OCI-M2 (cell line): ENCODE measurements at regions not wholly inside any gene's neighbourhood (a gene's known extent, or its start where the extent isn't known, plus 50 kb on each side); places are given as distances from the start of the nearest gene placed in this dataset.
"Not testable (repeated sequence)": the region's sequence is repeated elsewhere in the genome, so short reads cannot be mapped to it uniquely, and the experiment has no call there.

ENCODE experiments used
- DNase-seq: peaks from one replicate; lab custom pipeline; 2025; ENCODE audit not compliant: unreplicated experiment; lab: John Stamatoyannopoulos, UW

DNA sequence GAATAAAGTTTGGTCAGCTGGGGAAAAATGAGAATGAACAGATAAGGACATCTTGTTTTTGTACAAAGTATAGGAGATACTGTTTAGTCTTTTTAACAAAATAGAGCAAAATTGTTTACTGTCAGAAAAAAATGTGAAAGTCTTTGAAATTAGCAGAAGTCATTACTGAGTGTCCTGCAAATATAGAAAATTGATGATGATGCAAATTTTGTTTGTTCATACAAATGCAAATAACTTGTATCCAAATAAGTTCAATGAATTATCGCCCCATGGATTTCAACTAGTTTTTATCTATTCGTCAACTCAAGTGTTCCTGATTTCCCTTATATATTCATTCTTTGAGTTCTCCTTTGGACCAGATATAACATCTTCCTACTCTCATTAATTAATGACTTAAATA lies 378.0 kb upstream of the SGO1 start:
- no peak for DNase-seq

DNA sequence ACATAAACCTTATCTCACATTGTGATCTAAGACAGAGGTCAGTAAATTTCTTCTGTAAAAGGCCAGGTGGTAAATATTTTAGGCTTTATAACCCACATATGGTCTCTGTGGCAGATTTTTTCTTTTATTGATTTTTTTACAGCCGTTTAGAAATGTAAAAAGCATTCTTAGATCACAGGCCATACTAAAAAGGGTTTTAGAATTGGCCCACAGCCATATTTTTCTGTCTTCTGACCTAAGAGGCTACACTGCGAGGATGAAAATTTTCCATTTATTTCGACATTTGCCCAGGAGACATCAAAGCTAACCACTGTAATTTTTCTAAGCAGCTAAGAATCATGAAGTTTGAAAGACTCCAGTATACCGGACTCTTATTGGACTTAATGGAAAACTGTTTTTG lies 377.2 kb upstream of the SGO1 start:
- DNase-seq = no peak

DNA sequence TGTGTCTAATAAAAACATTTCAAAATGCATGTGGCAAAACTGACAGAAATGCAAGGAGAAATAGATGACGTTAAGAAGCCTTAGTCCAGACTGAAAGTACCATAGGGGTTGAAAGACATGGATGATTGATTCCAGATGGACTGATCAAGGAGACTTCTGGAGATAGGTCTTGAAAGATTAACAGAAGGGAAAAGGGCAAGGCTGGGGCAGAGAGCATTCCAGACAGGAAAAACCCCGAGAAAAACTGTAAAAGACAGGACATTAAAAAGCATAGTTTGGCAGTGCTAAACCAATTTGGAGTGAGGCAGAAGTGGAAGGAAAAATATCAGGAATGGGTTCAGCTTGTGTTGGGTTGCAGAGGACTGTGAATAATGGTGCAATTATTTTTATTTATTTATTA lies 375.2 kb upstream of the SGO1 start:
- DNase-seq = no peak

DNA sequence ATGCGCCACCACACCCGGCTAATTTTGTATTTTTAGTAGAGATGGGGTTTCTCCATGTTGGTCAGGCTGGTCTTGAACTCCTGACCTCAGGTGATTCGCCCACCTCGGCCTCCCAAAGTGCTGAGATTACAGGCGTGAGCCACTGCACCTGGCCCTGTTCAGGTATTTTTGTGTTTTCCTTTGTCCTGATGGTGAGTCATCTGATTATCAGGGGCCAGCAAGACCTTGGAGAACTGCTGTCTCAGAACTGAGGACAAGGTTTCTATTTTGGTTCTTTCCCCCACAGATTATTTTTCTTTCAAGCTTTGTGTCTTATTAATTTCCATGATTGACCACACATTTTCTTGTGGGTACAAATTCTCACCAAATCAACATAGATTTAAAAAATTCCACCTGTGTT lies 374.4 kb upstream of the SGO1 start:
- not testable (repeated sequence) for DNase-seq

DNA sequence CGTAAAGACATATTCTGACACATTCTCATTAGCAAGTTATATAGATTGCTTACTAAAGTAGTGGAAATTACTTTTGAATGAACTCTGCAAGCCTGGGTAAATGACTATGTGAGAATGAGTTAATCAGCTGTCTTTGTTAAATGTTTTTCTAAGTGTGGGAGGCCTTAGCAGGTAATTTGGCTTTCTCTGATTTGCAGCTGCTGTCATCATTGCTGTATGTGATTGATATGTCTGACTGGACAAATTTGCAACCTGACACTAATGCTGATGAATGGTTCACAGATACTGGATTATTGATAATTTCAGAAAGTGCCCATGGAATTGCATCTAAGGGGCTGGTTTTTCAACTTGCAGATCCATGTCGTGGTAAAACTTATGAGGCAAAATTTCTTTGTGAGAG lies 372.2 kb upstream of the SGO1 start:
- DNase-seq = no peak

DNA sequence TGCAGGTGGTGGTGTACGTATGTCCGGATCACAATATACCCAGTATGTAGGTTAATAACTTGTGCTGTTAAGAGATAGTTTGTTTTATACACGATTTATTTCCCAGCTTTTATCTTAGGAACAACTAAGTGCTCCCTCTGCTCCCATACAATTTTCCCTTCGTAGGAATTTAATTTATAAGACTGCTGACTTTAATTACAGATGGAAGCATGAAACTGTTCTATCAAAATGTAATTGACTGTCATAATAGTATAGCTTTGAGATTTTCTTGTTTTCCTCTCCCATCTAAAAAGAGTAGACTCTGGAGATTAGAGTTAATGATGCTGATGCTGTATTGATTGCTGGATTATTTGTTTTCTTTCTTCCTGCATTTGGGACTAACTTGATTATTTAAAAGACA lies 370.7 kb upstream of the SGO1 start:
- DNase-seq = no peak

DNA sequence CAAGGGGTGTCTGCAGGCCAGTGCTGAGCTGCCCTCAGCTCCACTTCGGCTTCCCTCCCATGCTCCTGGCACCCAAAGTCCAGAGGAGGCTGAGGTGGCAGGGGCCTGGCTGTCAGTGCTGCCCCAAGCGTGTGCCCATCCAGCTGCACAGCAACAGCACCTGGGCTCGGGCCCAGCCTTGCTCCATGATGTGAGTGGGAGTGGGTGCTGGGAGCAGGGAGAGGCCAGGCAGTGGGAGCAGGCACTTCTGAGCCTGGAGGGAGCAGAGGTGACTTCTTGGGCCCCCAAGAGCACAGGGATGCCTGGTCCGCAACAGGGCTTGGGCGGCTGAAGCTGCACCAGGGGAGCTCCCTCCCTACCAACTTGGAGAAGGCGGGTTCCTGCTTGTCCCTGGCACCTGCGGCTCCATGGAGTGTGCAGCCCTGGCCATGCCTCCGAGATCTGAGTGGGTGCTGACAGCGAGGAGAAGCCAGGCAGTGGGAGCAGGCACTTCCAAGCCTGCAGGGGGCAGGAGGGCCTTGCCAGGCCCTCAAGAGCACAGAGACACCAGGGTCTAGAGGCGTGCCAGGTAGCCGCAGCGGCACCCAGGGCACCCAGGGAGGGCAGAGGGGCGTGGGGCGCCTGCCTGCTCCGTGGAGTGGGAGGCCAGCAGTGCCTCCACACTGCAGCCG lies 366.7 kb upstream of the SGO1 start:
- no peak for DNase-seq

DNA sequence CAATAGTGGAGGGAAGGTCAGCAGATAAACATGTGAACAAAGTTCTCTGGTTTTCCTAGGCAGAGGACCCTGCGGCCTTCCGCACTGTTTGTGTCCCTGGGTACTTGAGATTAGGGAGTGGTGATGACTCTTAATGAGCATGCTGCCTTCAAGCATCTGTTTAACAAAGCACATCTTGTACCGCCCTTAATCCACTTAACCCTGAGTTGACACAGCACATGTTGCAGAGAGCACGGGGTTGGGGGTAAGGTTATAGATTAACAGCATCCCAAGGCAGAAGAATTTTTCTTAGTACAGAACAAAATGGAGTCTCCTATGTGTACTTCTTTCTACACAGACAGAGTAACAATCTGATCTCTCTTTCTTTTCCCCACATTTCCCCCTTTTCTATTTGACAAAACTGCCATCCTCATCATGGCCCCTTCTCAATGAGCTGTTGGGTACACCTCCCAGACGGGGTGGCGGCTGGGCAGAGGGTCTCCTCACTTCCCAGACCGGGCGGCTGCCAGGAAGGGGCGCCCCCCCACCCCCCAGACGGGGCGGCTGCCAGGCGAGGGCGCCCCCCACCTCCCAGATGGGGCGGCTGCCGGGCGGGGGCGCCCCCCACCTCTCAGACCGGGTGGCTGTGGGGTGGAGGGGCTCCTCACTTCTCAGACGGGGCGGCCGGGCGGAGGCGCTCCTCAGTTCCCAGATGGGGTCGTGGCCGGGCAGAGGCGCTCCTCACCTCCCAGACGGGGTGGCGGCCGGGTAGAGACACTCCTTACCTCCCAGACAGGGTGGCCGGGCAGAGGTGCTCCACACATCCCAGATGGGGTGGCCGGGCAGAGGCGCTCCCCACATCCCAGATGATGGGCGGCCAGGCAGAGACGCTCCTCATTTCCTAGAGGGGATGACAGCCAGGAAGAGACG lies 361.6 kb upstream of the SGO1 start:
- DNase-seq = not testable (repeated sequence)

DNA sequence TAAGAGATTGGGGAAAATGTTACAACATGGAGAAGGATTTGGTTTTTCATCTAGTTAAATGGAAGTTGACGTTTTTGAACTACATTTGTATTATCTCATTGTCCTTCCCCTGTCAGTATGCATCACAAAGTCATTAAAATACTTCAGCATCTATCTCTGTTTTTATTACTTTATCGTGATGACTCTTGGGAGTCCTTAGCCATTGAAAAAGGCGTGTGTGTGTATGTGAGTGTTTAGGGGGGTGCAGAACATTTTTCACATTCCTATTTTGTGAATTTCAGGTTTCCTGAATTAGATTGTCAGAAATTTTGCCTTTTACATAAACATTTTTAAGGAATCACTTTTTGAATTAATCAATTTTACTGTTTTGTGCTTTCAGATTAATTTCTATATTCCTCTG lies 360.6 kb upstream of the SGO1 start:
- DNase-seq = no peak

DNA sequence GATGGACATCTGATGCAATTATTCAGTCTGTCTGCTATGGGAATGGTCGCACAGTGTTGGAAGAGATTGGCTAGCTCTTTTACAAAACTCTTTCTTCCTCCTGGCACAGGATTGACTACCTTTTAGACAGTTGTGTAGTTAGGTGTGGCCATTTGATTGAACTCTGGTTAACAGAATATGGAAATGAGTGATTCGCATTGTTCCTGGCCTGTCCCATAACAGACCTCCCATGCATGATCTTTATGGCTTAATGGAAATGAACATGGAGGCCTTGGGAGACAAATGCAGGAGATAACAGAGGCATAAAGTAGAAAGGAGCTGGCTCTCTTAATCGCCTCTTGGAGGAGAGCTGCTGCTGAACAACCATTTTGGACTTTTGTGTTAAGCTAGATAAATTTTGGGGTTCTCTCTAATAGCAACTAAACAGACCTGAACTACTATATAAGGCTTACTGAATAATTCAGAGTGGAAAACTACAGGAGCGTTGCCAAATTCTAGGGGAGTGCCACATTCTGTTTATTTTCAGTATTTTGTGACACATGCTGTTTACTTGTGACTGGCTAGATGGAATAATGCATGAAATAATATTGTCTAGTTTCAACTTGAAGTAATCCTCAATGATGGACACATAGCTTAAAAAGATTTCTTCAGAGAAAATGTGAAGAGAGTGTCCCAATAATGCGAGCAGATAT lies 357.7 kb upstream of the SGO1 start:
- DNase-seq = no peak

DNA sequence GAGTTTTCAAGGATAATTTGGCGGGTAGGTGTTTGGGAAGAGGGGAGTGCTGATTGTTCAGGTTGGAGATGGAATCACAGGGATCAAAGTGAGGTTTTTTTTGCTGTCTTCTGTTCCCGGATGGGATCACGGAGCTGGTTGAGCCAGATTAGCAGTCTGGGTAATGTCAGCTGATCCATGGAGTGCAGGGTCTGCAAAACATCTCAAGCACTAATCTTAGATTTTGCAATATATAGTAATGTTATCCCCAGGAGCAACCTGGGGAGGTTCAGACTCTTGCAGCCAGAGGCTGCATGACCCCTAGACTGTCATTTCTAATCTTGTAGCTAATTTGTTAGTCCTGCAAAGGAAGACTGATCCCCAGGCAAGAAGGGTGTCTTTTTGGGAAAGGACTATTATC lies 354.1 kb upstream of the SGO1 start:
- DNase-seq = no peak

DNA sequence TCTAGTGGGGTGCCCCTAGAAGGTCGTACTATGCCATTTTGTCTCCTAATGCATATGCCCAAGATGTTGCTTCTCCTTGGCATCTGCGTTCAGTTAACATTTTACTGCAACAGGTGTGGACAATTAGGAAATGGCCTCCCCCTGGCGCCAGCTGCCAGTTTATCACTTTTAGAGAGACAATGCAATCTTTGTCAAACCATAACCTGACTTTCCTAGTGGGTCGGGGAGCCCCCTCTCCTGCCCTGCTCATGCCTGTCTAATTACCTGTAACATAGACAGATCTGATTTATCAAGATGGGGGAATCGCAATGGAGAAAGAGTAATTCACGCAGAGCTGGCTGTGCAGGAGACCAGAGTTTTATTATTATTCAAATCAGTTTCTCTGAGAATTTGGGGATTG lies 353.7 kb upstream of the SGO1 start:
- no peak for DNase-seq

DNA sequence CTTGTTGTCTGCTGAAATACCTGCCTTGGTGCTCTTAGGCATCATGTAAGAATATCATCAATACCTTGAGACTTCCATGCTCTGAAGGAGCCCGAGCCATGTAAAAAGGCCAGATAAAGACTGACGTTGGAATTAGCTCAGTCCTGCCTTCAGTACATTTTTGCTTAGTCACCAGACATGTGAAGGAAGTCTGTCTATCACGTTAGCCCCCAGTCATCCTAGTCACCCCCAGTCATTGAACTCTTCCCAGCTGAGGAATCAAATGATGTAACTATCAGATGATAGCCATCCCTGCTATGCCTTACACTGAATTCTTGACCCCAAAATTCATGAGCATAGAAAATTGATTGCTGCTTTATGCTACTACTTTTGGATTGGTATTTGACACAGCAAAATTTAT lies 351.2 kb upstream of the SGO1 start:
- no peak for DNase-seq

DNA sequence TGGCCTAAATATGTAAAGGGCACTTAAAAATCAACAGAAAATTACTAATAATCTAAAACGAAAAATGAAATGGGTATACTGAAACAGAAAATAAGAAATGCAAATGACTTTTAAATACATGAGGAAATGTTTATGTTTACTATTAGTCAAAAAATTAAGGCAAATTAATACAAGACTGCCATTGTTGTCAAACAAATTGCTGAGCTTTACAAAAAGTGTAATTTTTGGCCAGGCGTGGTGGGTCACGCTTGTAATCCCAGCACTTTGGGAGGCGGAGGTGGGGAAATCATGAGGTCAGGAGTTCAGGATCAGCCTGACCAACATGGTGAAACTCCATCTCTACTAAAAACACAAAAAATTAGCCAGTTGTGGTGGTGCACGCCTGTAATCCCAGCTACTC lies 343.9 kb upstream of the SGO1 start:
- no peak for DNase-seq

DNA sequence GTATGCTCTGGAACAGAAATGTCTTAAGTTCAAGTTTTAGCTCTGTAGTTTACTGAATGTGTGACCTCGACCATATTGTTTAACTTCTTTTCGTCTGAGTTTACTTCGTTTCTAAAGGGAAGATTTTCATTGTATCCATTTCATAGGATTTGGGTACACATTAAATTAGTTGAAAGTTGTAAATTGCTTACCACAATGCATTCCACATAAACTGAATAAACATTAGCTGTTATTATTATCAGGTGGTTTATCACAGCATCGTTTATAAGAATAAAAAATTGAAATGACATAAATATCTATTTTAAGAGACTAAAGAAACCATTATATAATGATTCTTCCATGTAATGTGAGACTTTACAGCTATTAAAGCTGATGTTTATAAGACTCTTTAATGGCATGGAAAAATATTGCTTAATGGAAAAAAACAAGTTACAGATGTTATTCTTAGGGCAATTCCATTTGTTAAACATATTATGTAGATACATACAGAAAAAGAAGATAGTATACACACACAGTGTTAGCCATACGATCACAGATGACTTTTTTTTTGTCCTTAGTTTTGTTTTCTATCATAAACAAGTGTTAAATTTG lies 342.3 kb upstream of the SGO1 start:
- DNase-seq = no peak

DNA sequence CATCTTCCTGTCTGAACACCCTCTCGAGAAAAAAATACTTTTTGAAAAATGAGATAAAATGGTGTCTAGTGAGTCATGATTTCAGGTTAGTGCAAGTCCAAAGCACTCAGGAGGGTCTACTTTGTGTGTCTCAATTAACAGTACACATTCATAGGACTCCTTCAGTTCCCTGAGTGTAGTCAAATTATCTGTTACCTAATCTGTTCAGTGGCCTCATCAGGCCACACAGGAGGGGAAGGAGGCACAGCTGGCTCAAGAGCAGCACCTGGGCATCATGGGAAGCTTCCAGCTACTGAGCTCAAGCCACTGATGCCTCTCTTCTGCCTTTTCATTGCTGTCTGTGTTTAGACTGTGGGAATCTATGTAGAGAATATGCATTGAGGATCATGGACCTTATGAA lies 341.4 kb upstream of the SGO1 start:
- DNase-seq = no peak

DNA sequence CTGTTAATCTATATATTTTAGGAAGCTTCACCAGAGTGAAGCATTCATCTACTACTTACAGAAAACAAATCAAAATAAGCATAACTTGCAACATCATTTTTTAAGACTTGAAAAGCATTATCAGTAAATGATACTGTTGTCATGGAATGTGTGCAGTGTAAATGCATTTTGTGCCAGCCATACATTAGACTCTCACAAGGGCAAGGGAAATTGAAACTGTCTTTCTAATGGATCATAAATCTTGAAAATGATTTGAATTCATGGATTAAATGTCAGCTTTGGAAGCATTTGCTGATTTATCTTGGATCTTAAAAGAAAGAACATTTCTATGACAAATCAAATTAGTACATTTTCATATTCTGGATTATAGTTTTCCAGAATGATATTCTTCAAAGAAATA lies 338.3 kb upstream of the SGO1 start:
- no peak for DNase-seq

DNA sequence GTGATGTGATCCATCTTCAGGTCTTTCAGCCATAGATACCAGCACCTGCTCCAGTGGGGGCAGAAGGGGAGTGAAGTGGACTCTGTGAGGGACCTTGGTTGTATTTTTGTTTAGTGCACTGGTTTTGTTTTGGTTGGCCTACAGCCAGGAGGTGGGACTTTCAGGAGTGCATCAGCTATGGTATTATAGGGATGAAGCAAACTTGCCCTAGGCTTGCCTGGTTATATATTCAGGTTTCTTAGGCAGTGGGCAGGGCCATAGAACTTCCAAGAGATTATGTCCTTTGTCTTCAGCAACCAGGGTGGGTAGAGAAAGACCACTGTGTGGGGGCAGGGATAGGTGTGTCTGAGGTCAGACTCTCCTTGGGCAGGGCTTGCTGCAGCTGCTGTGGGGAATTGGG lies 337.3 kb upstream of the SGO1 start:
- no peak for DNase-seq

DNA sequence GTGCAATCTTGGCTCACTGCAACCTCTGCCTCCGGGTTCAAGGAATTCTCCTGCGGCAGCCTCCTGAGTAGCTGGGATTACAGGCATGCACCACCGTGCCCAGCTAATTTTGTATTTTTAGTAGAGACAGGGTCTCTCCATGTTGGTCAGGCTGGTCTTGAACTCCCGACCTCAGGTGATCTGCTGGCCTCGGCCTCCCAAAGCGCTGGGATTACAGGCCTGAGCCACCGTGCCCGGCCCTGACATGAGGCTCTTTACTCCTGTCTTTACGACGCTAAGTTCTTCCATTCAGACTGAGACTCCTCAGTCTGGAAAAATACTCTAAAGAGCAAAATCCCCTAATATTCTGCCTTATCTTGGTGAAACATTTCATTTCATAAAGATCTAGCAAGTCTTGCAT lies 331.3 kb upstream of the SGO1 start:
- DNase-seq = not testable (repeated sequence)

DNA sequence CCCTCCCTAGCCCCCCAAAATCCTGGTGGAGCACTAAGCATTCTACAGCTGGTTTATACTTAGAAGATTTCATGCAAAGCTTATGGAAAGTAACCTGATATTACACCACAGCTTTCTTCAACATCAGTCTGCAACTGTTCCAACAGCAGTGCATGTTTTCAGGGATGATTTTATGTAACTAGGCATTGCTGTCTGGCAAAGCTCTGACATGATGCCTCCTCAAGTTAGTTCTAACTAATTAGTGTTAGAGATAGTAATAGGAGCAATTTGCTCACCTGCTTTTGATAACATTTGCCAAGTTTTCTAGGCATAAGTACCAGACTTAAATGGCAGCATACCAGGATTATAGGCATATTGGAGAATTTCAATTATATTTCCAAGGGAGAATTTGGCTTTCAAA lies 330.3 kb upstream of the SGO1 start:
- no peak for DNase-seq

DNA sequence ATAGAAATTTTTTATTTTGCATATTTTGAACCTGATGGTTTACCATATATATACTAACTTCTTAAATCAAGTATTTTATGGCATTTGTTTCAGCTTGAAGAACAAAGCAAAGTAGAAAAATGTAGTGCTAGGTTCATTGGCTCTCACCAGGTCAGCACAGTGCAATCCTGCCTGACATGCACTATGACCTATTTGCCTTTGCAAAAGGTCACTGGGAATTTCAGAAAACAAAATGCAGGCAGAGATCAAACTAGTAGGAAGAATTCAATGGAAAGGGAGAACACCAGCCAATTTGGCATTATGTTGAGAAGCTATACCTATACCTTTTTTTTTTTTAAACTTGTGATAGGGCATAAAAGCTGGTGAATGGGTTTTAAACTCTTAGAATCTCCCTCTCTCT lies 329.8 kb upstream of the SGO1 start:
- no peak for DNase-seq
